GM21528 (cell line): ENCODE measurements at regions not wholly inside any gene's neighbourhood (a gene's known extent, or its start where the extent isn't known, plus 50 kb on each side); places are given as distances from the start of the nearest gene placed in this dataset.

ENCODE experiments used
- ATAC-seq: cut with Tn5 transposase; IDR thresholded peaks from one replicate; pipeline ENCODE4 v1.9.1; 2021; ENCODE audit warnings: mild to moderate bottlenecking, moderate library complexity; ENCODE audit not compliant: unreplicated experiment, low FRiP score

DNA sequence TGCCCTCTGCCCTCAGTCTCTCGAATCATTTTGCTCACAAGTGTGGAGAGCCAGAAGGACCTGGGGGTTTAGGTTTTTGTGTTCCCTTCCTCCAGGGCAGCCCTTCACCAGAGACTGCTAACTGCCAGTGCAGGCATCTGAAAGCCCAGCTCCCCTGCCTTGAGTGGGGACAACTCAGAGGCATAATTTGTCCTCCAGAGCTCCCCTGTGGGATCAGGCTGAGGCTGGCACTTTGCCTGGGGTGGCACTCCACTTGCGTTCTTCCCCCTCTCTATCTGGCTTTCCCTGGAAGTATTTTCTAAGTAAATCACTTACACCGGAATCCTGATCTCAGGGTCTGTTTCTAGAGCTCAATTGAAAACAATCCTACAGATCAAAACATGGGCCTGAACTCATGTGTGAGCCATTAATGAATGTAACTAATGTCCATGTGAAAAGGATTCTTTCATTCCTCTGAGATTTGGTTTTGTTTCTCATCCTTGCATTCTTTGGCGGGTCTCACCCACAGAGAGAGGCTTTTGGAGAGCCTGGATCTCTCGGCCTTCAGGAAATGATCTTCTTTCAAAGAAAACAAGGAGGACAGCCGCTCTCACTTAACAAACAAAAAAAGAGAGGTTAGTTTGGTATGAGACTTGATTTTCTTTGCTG, 125.7 kb upstream of the RIPOR2 start:
- no peak for ATAC-seq

GRCh38 chr6:25062070-25062811, 126.5 kb upstream of the RIPOR2 start:
- ATAC-seq, result no peak

DNA sequence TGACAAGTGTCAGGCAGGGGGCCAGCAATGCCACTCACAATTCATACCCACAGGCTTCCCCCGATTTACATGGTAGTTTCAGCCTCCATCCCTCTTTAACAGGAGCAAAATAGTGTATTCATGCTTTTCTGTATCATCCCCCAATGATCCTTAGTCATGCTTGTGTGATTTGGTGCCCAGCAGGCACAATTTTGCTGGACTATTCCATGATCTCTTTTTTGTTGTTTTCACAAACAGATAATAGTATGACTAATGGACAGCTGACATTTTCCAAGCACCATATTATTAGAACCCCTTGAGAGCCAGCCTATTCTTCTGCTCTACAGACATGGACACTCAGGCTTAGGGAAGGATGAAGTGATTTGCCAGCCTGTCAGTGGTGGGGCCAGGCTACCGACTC, 128.2 kb upstream of the RIPOR2 start:
- no peak for ATAC-seq

DNA sequence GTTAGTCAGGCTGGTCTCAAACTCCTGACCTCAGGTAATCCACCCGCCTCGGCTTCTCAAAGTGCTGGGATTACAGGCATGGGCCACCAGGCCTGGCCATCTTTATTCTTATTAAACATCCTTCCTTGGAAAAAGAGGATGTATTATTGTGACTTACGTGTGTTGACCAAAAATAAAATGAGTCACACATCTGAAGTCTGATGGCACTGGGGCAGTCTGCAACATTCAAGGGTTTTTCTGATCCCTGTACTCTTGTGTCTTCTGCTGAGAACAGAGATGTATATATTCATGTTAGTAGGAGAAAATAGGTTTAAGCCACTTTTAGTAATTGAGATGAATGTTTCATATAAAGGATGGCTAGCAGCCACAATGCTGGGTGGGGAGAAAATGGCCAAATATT, 129.9 kb upstream of the RIPOR2 start:
- ATAC-seq, result no peak

DNA sequence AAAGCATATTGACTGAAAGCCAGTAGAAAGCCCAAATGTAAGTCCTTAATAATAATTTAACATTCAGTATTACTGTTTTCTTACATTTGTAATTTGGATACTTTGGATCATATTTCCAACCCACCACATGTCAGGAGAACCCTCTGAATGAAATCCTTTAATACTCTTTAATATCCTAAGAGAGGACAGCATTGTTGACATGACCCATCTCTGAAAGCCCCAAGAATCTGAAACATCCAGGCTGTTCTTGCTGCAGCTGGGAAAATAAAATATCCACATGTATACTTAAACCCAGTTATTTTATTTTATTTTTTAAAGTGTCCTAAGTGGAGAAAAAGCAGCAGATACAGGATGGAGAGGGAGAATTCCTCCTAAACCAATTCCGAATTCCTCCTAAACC, 130.8 kb upstream of the RIPOR2 start:
- no peak for ATAC-seq

- no peak for ATAC-seq
These were observed 133.1 kb upstream of the RIPOR2 start for GRCh38 chr6:25068866-25069265.

- ATAC-seq, result peak; percentile 80
These were observed 135.0 kb upstream of the RIPOR2 start for GRCh38 chr6:25070547-25071366.

- no peak for ATAC-seq
These were observed 142.4 kb upstream of the RIPOR2 start for GRCh38 chr6:25078141-25078540.

GRCh38 chr6:25083784-25084507, 148.2 kb upstream of the RIPOR2 start:
- no peak for ATAC-seq

- no peak for ATAC-seq
These were observed 148.7 kb upstream of the RIPOR2 start for GRCh38 chr6:25084508-25084833.

GRCh38 chr6:25085756-25086155, 150.0 kb upstream of the RIPOR2 start:
- no peak for ATAC-seq

GRCh38 chr6:25086500-25087091, 150.8 kb upstream of the RIPOR2 start:
- ATAC-seq, result no peak

DNA sequence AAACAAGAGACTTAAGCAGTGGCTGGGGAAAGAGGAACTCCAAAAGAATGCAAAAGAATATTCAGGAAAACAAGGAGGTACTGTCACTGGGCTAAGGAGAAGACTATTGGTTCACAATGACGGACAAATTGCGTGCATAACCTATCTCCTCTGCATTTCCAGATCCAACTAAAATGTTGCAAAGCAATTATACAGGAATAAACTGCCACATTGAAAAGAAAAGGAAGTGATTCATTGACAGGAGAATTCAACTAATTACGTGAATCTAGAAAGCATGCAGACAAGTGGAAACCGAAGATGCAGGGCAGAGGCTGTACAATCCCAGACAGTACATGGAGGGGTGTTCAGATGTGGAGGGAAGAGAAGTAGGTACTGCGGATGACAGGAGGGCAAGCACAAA, 152.8 kb upstream of the RIPOR2 start:
- ATAC-seq, result no peak

DNA sequence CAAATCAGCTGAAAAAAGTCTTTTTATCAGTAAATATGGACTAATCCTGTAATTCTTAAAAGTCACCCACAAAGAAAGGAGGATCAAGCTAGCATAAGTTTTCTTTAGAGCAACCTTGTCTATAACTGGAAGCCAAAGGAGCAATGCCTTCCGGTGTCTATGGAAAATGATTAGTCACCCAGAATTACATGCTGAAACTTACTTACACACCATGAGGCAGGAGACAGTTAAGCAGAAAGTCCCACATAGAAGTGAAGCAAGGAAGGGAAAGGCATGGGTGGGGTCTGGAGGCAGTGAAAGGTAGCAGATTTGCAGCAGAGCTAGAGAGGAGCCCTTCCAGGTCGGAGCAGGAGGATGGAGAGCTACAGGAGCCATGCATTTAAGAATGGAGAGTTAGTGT, 153.7 kb upstream of the RIPOR2 start:
- no peak for ATAC-seq

DNA sequence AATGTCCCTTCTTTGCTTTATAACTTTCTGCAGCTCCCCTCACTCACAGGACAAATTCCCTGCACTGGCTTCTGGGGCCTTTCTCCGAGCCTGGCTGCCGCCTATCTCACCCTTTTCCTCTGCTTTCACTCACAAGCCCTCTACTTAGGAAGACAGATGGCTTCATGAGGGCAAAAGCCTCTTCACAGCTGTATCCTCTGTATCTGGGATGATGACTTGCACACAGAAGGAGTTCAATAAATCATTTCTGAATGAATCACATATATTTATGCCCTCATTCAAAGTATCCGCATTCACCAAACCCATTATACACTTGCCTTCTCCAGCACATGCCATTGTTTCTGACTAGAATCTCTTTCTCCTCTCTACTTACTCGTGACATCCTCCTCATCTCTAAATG, 159.0 kb upstream of the RIPOR2 start:
- ATAC-seq, result no peak

GRCh38 chr6:25100288-25100687, 164.5 kb upstream of the RIPOR2 start:
- no peak for ATAC-seq

- no peak for ATAC-seq
These were observed 167.8 kb upstream of the RIPOR2 start for GRCh38 chr6:25103603-25104002.

GRCh38 chr6:25105070-25105925, 169.5 kb upstream of the RIPOR2 start:
- no peak for ATAC-seq

GRCh38 chr6:25107218-25107617, 171.5 kb upstream of the RIPOR2 start:
- peak; percentile 70 for ATAC-seq

DNA sequence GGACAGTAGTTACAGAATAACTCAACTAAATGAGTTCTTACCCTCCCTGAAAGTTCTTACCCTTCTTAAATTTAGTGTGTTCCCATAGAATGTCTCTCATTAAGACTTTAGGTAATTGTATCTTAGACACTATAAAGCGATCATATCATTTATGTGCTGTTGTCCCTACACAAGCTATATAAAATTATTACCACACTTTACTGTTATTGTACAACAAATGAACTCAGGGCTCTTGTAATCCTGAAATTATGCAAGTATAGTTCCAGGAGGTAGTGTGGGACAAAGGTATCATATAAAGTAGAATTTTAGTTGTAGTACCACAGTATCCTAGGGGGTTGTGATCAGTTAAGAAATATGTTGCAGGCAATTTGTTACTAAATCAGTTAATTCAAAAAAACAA, 167.4 kb upstream of the CARMIL1 start:
- no peak for ATAC-seq
